ENCODE measurements at regions not wholly inside any gene's neighbourhood (a gene's known extent, or its start where the extent isn't known, plus 50 kb on each side); places are given as distances from the start of the nearest gene placed in this dataset.

- no peak for TF ChIP-seq EP300 (IDR thresholded peaks at IDR 0.05)
- no peak for TF ChIP-seq CTCF (IDR thresholded peaks at IDR 0.05)
- no peak for TF ChIP-seq POLR2A (IDR thresholded peaks at IDR 0.05)
Observed at GRCh38 chr3:22322861-22323260, 571.9 kb upstream of the ZNF385D start.
